HEK293 (cell line): ENCODE measurements at regions not wholly inside any gene's neighbourhood (a gene's known extent, or its start where the extent isn't known, plus 50 kb on each side); places are given as distances from the start of the nearest gene placed in this dataset.
A peak's percentile ranks its signal among the peaks of the same experiment; 100 is the strongest.

ENCODE experiments used
- CTCF ChIA-PET: fragments of 350-600 bp; formaldehyde crosslinking; extraction: SDS; loops from one replicate; lab custom pipeline; 2021; ENCODE audit warnings: antibody characterized with exemption; lab: Yijun Ruan, JAX
- POLR2A ChIA-PET: fragments of 300-600 bp; formaldehyde crosslinking; extraction: SDS; loops from one replicate; lab custom pipeline; 2020; ENCODE audit warnings: antibody characterized with exemption, inconsistent platforms; lab: Yijun Ruan, JAX
- H3K27ac ChIP-seq: fragments of 200-500 bp; sonication (Bioruptor generic); 2 replicates; pipeline ENCODE4 v1.5.1; 2014; ENCODE audit warnings: low read depth, low read length, control low read depth, inconsistent platforms; ENCODE audit errors: extremely low read depth
- H3K36me3 ChIP-seq, 2 experiments: fragments of 200-500 bp in 1 of 2; sonication (Bioruptor generic) in 1 of 2; 1 replicate in 1 of 2; 2 replicates in 1 of 2; pipeline ENCODE4 v1.5.1; 2014 to 2017; ENCODE audit warnings: inconsistent platforms in 2 of 2, low read length in 2 of 2; ENCODE audit not compliant: control insufficient read depth in 2 of 2, insufficient read depth in 1 of 2
- H3K4me1 ChIP-seq: fragments of 200-500 bp; sonication (Bioruptor generic); 2 replicates; pipeline ENCODE4 v1.5.1; 2014; ENCODE audit warnings: mild to moderate bottlenecking, low read length, inconsistent platforms; ENCODE audit not compliant: control insufficient read depth, insufficient read depth
- H3K4me3 ChIP-seq: 2 replicates; pipeline ENCODE4 v1.5.1; 2011; ENCODE audit warnings: low read depth, mild to moderate bottlenecking, control low read depth, low read length, moderate library complexity
- H3K9me3 ChIP-seq: fragments of 200-500 bp; sonication (Bioruptor generic); 2 replicates; pipeline ENCODE4 v1.5.1; 2014; ENCODE audit warnings: low read depth, low read length, inconsistent platforms; ENCODE audit not compliant: control insufficient read depth, insufficient read depth
- BCL11B ChIP-seq: fragments of 450-650 bp; formaldehyde crosslinking; IDR thresholded peaks from 2 replicates; pipeline ENCODE4 v1.5.1; 2016; ENCODE audit warnings: low read depth, missing biosample characterization, missing genetic modification characterization
- FEZF1 ChIP-seq: fragments of 450-650 bp; formaldehyde crosslinking; IDR thresholded peaks from 2 replicates; pipeline ENCODE4 v1.5.1; 2016; ENCODE audit warnings: missing biosample characterization, missing genetic modification characterization
- KLF1 ChIP-seq: fragments of 450-650 bp; formaldehyde crosslinking; IDR thresholded peaks from 2 replicates; pipeline ENCODE4 v1.5.1; 2016; ENCODE audit warnings: missing biosample characterization, missing genetic modification characterization
- KLF10 ChIP-seq: fragments of 450-650 bp; IDR thresholded peaks from 2 replicates; pipeline ENCODE4 v1.5.1; 2018; ENCODE audit warnings: missing biosample characterization, mild to moderate bottlenecking, missing genetic modification characterization
- MEIS1 ChIP-seq: sonication (generic); formaldehyde crosslinking; IDR thresholded peaks from 2 replicates; pipeline ENCODE4 v1.8.1; 2022; ENCODE audit warnings: missing genetic modification reagents, mild to moderate bottlenecking, borderline replicate concordance
- MZF1 ChIP-seq: fragments of 450-650 bp; formaldehyde crosslinking; IDR thresholded peaks from 2 replicates; pipeline ENCODE4 v1.5.1; 2017; ENCODE audit warnings: missing biosample characterization, missing genetic modification characterization, borderline replicate concordance
- OSR2 ChIP-seq: fragments of 450-650 bp; formaldehyde crosslinking; IDR thresholded peaks from 2 replicates; pipeline ENCODE4 v1.5.1; 2016; ENCODE audit warnings: missing biosample characterization, missing genetic modification characterization
- PRDM1 ChIP-seq: fragments of 450-650 bp; formaldehyde crosslinking; IDR thresholded peaks from 2 replicates; pipeline ENCODE4; 2016; ENCODE audit warnings: missing biosample characterization, missing genetic modification characterization
- TRIM28 ChIP-seq: IDR thresholded peaks from 2 replicates; pipeline ENCODE4 v1.6.1; 2011; ENCODE audit warnings: low read length, control low read depth, borderline replicate concordance
- ZBTB48 ChIP-seq: fragments of 450-650 bp; formaldehyde crosslinking; IDR thresholded peaks from 2 replicates; pipeline ENCODE4 v1.5.1; 2016; ENCODE audit warnings: missing biosample characterization, missing genetic modification characterization
- ZBTB8A ChIP-seq: fragments of 450-650 bp; formaldehyde crosslinking; IDR thresholded peaks from 2 replicates; pipeline ENCODE4 v1.5.1; 2016; ENCODE audit warnings: missing biosample characterization, missing genetic modification characterization
- ZEB2 ChIP-seq: fragments of 450-650 bp; formaldehyde crosslinking; IDR thresholded peaks from 2 replicates; pipeline ENCODE4 v1.5.1; 2016; ENCODE audit warnings: missing biosample characterization, missing genetic modification characterization
- ZFHX2 ChIP-seq: fragments of 450-650 bp; formaldehyde crosslinking; conservative IDR thresholded peaks from 2 replicates; pipeline ENCODE4 v1.5.1; 2016; ENCODE audit warnings: missing biosample characterization, missing genetic modification characterization
- ZFP3 ChIP-seq: fragments of 450-650 bp; formaldehyde crosslinking; IDR thresholded peaks from 2 replicates; pipeline ENCODE4 v1.5.1; 2016; ENCODE audit warnings: low read depth, missing biosample characterization, missing genetic modification characterization
- ZNF146 ChIP-seq: fragments of 450-650 bp; formaldehyde crosslinking; IDR thresholded peaks from 2 replicates; pipeline ENCODE4 v1.5.1; 2016; ENCODE audit warnings: missing biosample characterization, missing genetic modification characterization
- ZNF174 ChIP-seq: fragments of 450-650 bp; formaldehyde crosslinking; IDR thresholded peaks from 2 replicates; pipeline ENCODE4 v1.5.0; 2017; ENCODE audit warnings: missing biosample characterization, mild to moderate bottlenecking, missing genetic modification characterization
- ZNF221 ChIP-seq: fragments of 450-650 bp; formaldehyde crosslinking; IDR thresholded peaks from 2 replicates; pipeline ENCODE4 v1.5.1; 2017; ENCODE audit warnings: missing biosample characterization, missing genetic modification characterization, borderline replicate concordance
- ZNF223 ChIP-seq: fragments of 450-650 bp; formaldehyde crosslinking; IDR thresholded peaks from 2 replicates; pipeline ENCODE4 v1.5.1; 2016; ENCODE audit warnings: missing biosample characterization, missing genetic modification characterization
- ZNF274 ChIP-seq, 2 experiments: fragments of 200-500 bp in 1 of 2; fragments of 450-650 bp in 1 of 2; sonication (Bioruptor generic) in 1 of 2; formaldehyde crosslinking in 1 of 2; IDR thresholded peaks; 2 replicates each; pipeline versions ENCODE4 v1.5.1 to v1.6.1; 2014 to 2016; ENCODE audit warnings: borderline replicate concordance in 1 of 2, inconsistent platforms in 1 of 2, low read length in 1 of 2, missing biosample characterization in 1 of 2, missing genetic modification characterization in 1 of 2
- ZNF362 ChIP-seq: fragments of 450-650 bp; formaldehyde crosslinking; IDR thresholded peaks from 2 replicates; pipeline ENCODE4 v1.5.1; 2016; ENCODE audit warnings: missing biosample characterization, missing genetic modification characterization
- ZNF391 ChIP-seq: fragments of 450-650 bp; formaldehyde crosslinking; IDR thresholded peaks from 2 replicates; pipeline ENCODE4 v1.5.1; 2016; ENCODE audit warnings: low read depth, missing biosample characterization, missing genetic modification characterization, borderline replicate concordance
- ZNF394 ChIP-seq: fragments of 450-650 bp; formaldehyde crosslinking; IDR thresholded peaks from 2 replicates; pipeline ENCODE4 v1.5.1; 2016; ENCODE audit warnings: missing biosample characterization, missing genetic modification characterization, mild to moderate bottlenecking, moderate library complexity, borderline replicate concordance
- ZNF558 ChIP-seq: fragments of 450-650 bp; formaldehyde crosslinking; IDR thresholded peaks from 2 replicates; pipeline ENCODE4 v1.5.1; 2016; ENCODE audit warnings: missing biosample characterization, missing genetic modification characterization
- ZNF600 ChIP-seq: fragments of 450-650 bp; formaldehyde crosslinking; IDR thresholded peaks from 2 replicates; pipeline ENCODE4 v1.5.1; 2016; ENCODE audit warnings: missing biosample characterization, missing genetic modification characterization
- ZNF629 ChIP-seq: fragments of 450-650 bp; formaldehyde crosslinking; IDR thresholded peaks from 2 replicates; pipeline ENCODE4 v1.5.1; 2017; ENCODE audit warnings: missing biosample characterization, missing genetic modification characterization
- ZNF664 ChIP-seq: fragments of 450-650 bp; formaldehyde crosslinking; IDR thresholded peaks from 2 replicates; pipeline ENCODE4 v1.5.1; 2016; ENCODE audit warnings: missing biosample characterization, missing genetic modification characterization
- ZNF707 ChIP-seq: fragments of 450-650 bp; formaldehyde crosslinking; IDR thresholded peaks from 2 replicates; pipeline ENCODE4 v1.5.1; 2016; ENCODE audit warnings: missing biosample characterization, missing genetic modification characterization
- ZNF777 ChIP-seq: fragments of 450-650 bp; formaldehyde crosslinking; IDR thresholded peaks from 2 replicates; pipeline ENCODE4 v1.5.1; 2017; ENCODE audit warnings: missing biosample characterization, missing genetic modification characterization, borderline replicate concordance
- ZNF785 ChIP-seq: fragments of 450-650 bp; formaldehyde crosslinking; IDR thresholded peaks from 2 replicates; pipeline ENCODE4 v1.5.1; 2016; ENCODE audit warnings: missing biosample characterization, missing genetic modification characterization
- ZNF843 ChIP-seq: fragments of 450-650 bp; formaldehyde crosslinking; IDR thresholded peaks from 2 replicates; pipeline ENCODE4 v1.5.1; 2016; ENCODE audit warnings: missing biosample characterization, missing genetic modification characterization
- TF ChIP-seq, protein P1 (sequence below): fragments of 450-650 bp; formaldehyde crosslinking; IDR thresholded peaks from 2 replicates; pipeline ENCODE4 v1.5.1; 2016; ENCODE audit warnings: missing biosample characterization, missing genetic modification characterization
- TF ChIP-seq, protein P2 (sequence below): fragments of 450-650 bp; formaldehyde crosslinking; IDR thresholded peaks from 2 replicates; pipeline ENCODE4 v1.5.1; 2017; ENCODE audit warnings: missing biosample characterization, missing genetic modification characterization

DNA sequence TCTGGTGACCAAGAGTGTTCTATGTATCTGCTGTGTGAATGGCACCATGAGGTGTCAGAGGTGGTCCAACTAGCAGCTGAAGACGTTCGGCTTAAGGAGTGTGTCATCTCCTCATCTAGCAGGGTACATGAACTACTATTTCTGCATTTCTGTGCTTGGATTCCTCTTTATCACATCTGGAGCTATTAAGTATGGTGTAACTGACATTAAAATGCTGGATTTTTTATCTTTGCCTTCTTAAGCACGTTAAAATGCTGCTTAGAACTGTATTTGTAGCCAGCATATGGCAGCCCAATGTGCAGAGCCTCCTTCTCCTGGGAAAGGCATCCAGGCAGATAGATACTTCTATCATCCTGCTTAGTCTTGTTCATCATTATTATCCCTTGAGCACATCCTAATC, 409.3 kb upstream of the MMADHC start (continued):
- no peak for TF ChIP-seq ZNF600 (tag by site-specific recombination)
- TF ChIP-seq TRIM28: no peak
- no peak for TF ChIP-seq PRDM1 (tag by site-specific recombination)
- TF ChIP-seq ZFP3: no peak
- no peak for TF ChIP-seq ZNF174 (tag by site-specific recombination)
- no peak for TF ChIP-seq ZNF664
- TF ChIP-seq MEIS1: no peak
- no peak for TF ChIP-seq BCL11B (tag by site-specific recombination)
- no peak for TF ChIP-seq ZNF146 (tag by site-specific recombination)
- no peak for TF ChIP-seq ZNF707 (tag by site-specific recombination)

DNA sequence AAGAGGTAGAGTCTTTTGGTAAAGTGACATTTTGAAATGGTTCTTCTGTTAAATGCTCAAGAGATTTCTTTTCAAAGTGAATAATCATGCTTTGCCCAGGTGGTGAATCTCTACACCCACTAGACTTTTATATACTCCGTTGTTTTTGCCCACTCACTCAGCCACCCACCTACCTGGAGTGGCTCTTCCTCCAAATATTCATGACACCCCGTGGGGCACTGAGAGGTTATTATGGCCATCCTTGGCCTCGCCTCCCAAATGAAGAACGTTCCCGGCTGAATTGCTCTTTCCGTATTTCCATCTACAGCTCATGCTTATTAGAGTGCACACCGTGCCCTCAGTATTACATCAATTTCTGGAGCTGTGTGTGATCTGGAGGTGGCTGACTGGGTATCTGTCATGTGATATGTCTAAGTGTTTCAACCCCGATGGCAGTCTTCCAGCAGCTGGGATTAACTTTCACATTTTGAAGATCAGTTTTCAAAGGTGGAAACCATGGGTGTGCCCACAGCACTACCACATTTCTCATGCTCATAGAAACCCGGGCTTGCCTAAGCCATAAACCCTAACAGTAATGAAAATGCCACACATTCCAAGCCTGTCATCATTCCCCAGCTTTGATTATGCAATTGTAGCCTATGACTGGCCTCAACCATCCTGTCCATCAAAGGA, 406.6 kb upstream of the MMADHC start:
- ChIA-PET CTCF (no interaction called here), POLR2A (interaction anchor here (0.5 kb wide), 1 partner anchor 1432 kb away, joined by 3 read pairs; no protein-coding TSS in a partner anchor)
- Histone ChIP-seq H3K4me3 (no peak overlapping the region), H3K27ac (no peak overlapping the region), H3K9me3 (no peaks in the 10 kb centered on the region), H3K36me3 (no peaks in the 10 kb centered on the region), H3K4me1 (peaks cover 5% of the 10 kb centered on the region)
- peak; percentile 79 for TF ChIP-seq ZFHX2 (tag by site-specific recombination)
- no peak for TF ChIP-seq PRDM1 (tag by site-specific recombination)
- TF ChIP-seq, protein P1, sequence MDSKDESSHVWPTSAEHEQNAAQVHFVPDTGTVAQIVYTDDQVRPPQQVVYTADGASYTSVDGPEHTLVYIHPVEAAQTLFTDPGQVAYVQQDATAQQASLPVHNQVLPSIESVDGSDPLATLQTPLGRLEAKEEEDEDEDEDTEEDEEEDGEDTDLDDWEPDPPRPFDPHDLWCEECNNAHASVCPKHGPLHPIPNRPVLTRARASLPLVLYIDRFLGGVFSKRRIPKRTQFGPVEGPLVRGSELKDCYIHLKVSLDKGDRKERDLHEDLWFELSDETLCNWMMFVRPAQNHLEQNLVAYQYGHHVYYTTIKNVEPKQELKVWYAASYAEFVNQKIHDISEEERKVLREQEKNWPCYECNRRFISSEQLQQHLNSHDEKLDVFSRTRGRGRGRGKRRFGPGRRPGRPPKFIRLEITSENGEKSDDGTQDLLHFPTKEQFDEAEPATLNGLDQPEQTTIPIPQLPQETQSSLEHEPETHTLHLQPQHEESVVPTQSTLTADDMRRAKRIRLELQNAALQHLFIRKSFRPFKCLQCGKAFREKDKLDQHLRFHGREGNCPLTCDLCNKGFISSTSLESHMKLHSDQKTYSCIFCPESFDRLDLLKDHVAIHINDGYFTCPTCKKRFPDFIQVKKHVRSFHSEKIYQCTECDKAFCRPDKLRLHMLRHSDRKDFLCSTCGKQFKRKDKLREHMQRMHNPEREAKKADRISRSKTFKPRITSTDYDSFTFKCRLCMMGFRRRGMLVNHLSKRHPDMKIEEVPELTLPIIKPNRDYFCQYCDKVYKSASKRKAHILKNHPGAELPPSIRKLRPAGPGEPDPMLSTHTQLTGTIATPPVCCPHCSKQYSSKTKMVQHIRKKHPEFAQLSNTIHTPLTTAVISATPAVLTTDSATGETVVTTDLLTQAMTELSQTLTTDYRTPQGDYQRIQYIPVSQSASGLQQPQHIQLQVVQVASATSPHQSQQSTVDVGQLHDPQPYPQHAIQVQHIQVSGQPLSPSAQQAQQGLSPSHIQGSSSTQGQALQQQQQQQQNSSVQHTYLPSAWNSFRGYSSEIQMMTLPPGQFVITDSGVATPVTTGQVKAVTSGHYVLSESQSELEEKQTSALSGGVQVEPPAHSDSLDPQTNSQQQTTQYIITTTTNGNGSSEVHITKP (tag by site-specific recombination): peak; percentile 73
- TF ChIP-seq ZNF362 (tag by site-specific recombination): peak; percentile 82
- TF ChIP-seq ZNF221: no peak
- TF ChIP-seq ZNF274 (IDR thresholded peaks at IDR 0.05; ENCODE audit: low read length): no peak
- no peak for TF ChIP-seq ZNF274 (tag by site-specific recombination; IDR thresholded peaks at IDR 0.05; ENCODE audit: borderline replicate concordance)
- TF ChIP-seq ZNF391 (tag by site-specific recombination): peak; percentile 37; the same call in 1 of the 2 replicates
- TF ChIP-seq ZNF777 (tag by site-specific recombination): no peak
- 0 out of 2 replicates have a peak, but pooled peaks have one; percentile 10 for TF ChIP-seq TRIM28
- TF ChIP-seq ZBTB48 (tag by site-specific recombination): peak; percentile 38; the same call in 1 of the 2 replicates
- peak; percentile 42 for TF ChIP-seq OSR2
- TF ChIP-seq ZNF785 (tag by site-specific recombination): no peak
- TF ChIP-seq MZF1 (tag by site-specific recombination): 0 out of 2 replicates have a peak, but pooled peaks have one; percentile 32
- no peak for TF ChIP-seq ZNF223 (tag by site-specific recombination)
- TF ChIP-seq KLF1 (tag by site-specific recombination): peak; percentile 59; the same call in 1 of the 2 replicates
- peak; percentile 88 for TF ChIP-seq KLF10 (tag by site-specific recombination)
- TF ChIP-seq ZNF558 (tag by site-specific recombination): peak; percentile 60; the same call in 1 of the 2 replicates
- 0 out of 2 replicates have a peak, but pooled peaks have one; percentile 20 for TF ChIP-seq ZEB2 (tag by site-specific recombination)
- TF ChIP-seq FEZF1: peak; percentile 31; the same call in 1 of the 2 replicates
- no peak for TF ChIP-seq ZBTB8A (tag by site-specific recombination)
- TF ChIP-seq ZNF843: peak; percentile 45; the same call in 1 of the 2 replicates
- peak; percentile 70 for TF ChIP-seq ZNF629 (tag by site-specific recombination)
- TF ChIP-seq, protein P2, sequence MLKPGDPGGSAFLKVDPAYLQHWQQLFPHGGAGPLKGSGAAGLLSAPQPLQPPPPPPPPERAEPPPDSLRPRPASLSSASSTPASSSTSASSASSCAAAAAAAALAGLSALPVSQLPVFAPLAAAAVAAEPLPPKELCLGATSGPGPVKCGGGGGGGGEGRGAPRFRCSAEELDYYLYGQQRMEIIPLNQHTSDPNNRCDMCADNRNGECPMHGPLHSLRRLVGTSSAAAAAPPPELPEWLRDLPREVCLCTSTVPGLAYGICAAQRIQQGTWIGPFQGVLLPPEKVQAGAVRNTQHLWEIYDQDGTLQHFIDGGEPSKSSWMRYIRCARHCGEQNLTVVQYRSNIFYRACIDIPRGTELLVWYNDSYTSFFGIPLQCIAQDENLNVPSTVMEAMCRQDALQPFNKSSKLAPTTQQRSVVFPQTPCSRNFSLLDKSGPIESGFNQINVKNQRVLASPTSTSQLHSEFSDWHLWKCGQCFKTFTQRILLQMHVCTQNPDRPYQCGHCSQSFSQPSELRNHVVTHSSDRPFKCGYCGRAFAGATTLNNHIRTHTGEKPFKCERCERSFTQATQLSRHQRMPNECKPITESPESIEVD (tag by site-specific recombination): peak; percentile 53
- 0 out of 2 replicates have a peak, but pooled peaks have one; percentile 21 for TF ChIP-seq ZNF394 (tag by site-specific recombination)
